ENCODE measurements at regions not wholly inside any gene's neighbourhood (a gene's known extent, or its start where the extent isn't known, plus 50 kb on each side); places are given as distances from the start of the nearest gene placed in this dataset.
A peak's percentile ranks its signal among the peaks of the same experiment; 100 is the strongest.

DNA sequence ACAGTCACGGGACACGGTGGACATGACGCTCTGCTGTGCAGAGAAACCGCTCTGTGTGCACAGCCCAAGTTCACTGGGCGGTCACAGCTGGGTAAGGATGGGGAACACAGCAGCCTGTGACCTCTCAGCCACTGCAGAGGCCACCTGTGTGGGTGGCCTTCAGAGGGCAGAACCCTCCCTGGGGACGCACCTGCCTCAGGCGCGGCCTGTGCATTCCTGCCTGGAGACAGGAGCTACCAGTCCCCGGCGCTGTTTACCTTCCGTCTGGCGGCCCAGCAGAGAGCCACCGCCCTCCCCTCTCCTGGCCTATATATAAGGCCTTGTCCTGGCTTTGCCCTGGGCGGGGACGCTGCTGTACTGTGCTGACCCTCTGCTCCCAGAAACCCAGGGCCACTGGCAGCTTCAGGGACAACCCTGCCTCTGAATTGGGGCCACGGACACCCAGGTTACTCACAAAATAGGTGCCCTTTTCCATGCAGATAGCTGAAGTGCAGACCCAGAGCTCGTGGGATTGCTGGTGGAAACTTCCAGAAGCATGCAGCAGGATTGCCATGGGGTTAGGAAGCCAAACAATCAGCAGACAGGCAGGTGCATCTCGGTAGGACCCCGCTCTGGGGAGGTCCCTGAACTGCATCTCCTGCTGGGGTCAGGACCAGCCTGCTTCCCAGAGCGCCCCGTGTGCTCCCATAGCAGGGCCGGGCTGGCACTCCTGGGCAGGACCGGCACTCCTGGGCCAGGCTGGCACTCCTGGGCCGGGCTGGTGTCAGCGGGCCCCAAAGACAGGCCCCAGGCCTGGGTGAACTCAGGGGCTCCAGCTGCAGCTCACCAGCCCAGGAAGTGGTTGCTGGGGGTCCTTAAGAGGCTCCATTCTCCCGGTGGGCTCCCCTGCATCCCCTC is 83.6 kb downstream of the SIK1 start:
- Histone ChIP-seq H3K9me3 (no peaks in the 10 kb centered on the region), H3K36me3 (no peaks in the 10 kb centered on the region), H3K27ac (peak overlapping the region; percentile 66 to 87 (median 76)), H3K4me1 (peaks cover 12 to 56% (median 36%) of the 10 kb centered on the region in 4 donors), H3K27me3 (no peaks in the 10 kb centered on the region), H3K4me3 (no peak overlapping the region)
- ATAC-seq (ENCODE audit: low FRiP score in 2 of 2) = peak; percentile 61 to 87
- WGBS, 2 donors = 69 to 81% methylated on average over 11 to 20 of the region's 26 CpGs
- TF ChIP-seq EP300 (IDR thresholded peaks at IDR 0.05) (peak in 2 of 4 donors; percentile 68 to 89), POLR2A (IDR thresholded peaks at IDR 0.05) (peak in 3 of 4 donors; percentile 52 to 83 (median 72)), POLR2AphosphoS5 (IDR thresholded peaks at IDR 0.05) (peak in 1 of 2 donors; percentile 40)
- TF ChIP-seq, protein P1, sequence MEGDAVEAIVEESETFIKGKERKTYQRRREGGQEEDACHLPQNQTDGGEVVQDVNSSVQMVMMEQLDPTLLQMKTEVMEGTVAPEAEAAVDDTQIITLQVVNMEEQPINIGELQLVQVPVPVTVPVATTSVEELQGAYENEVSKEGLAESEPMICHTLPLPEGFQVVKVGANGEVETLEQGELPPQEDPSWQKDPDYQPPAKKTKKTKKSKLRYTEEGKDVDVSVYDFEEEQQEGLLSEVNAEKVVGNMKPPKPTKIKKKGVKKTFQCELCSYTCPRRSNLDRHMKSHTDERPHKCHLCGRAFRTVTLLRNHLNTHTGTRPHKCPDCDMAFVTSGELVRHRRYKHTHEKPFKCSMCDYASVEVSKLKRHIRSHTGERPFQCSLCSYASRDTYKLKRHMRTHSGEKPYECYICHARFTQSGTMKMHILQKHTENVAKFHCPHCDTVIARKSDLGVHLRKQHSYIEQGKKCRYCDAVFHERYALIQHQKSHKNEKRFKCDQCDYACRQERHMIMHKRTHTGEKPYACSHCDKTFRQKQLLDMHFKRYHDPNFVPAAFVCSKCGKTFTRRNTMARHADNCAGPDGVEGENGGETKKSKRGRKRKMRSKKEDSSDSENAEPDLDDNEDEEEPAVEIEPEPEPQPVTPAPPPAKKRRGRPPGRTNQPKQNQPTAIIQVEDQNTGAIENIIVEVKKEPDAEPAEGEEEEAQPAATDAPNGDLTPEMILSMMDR (IDR thresholded peaks at IDR 0.05) = no peak
- DNase-seq = peak; percentile 87 to 94

DNA sequence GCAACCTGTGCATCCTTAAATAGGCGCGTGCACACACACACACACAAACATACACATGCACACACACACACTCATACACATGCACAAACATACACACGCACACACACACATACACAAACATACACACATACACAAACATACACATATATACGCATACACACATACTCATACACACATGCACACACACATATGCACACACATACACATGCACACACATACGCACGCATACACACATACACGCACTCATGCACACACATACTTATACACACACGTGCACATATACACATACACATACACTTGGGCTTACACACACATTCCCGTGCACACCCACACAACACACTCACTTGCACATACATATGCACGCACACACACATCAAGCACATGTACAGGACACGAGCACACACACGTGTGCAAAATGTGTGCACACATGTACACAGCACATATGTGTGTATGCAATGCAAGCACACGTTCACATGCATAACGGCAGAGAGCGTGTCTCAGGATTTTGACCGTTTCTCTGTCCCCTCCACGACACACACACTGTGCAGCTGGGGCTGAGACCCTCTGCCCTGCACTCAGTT is 84.5 kb downstream of the SIK1 start:
- Histone ChIP-seq H3K36me3 (no peaks in the 10 kb centered on the region), H3K27me3 (no peaks in the 10 kb centered on the region), H3K4me1 (peaks cover 9 to 52% (median 31%) of the 10 kb centered on the region in 4 donors), H3K27ac (peak overlapping the region in 3 of 4 donors; percentile 35 to 87 (median 81)), H3K4me3 (no peak overlapping the region), H3K9me3 (no peaks in the 10 kb centered on the region)
- 91 to 94% methylated on average over 17 of the region's 17 CpGs for whole genome bisulfite sequencing, 2 donors
- TF ChIP-seq, protein P1 (IDR thresholded peaks at IDR 0.05) = no peak
- no peak for TF ChIP-seq POLR2AphosphoS5 (IDR thresholded peaks at IDR 0.05)
- no peak for TF ChIP-seq EP300 (IDR thresholded peaks at IDR 0.05)
- TF ChIP-seq POLR2A (IDR thresholded peaks at IDR 0.05) = no peak
- no peak for DNase-seq
- no peak for ATAC-seq (ENCODE audit: low FRiP score in 2 of 2)

DNA sequence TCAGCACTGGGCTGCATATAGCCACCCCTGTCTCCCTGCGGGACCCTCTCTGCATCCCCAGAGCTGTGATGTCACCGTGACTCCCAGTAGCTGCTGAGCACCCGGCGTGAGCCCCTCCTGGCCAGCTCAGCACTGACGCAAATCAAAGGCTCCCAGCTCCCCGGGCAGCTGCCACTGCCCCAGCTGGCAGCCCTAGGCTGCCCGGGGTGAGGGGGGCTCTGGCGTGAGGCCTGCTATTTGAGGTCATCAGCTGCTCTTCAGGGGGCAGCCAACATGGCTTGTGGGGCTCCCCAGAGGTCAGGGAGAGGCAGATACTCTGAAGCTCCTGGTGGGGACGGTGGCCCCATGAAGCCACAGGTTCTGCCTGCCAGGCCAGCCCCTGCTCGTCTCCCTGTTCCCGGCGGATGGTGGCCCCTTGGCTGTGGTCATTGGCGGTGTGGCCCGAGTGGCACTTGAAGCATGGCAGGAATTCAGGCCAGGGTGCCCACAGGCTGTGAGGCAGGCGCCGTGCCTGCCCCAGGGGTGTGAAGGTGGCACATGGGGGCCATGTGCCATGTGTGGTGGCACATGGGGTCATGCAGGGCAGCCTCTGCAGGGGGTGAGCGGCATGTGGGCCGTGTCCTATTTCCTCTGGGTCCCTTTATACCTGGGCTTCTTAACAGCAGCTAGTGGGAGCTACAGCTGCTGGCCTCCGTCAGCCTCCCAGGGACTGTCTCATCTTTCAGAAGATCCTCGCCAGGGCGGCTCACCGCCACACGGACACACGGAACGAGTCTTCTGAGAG is 85.4 kb downstream of the SIK1 start:
- ATAC-seq (ENCODE audit: low FRiP score in 2 of 2) = no peak
- Histone ChIP-seq H3K27ac (peak overlapping the region in 2 of 4 donors; percentile 28 to 30), H3K4me3 (no peak overlapping the region), H3K4me1 (peaks cover 9 to 52% (median 31%) of the 10 kb centered on the region in 4 donors), H3K27me3 (no peaks in the 10 kb centered on the region), H3K9me3 (no peaks in the 10 kb centered on the region), H3K36me3 (no peaks in the 10 kb centered on the region)
- DNase-seq = peak; percentile 49 to 84
- WGBS, 2 donors = 80 to 81% methylated on average over 1 to 19 of the region's 25 CpGs
- TF ChIP-seq EP300 (IDR thresholded peaks at IDR 0.05) = no peak
- no peak for TF ChIP-seq POLR2A (IDR thresholded peaks at IDR 0.05)
- TF ChIP-seq, protein P1 (IDR thresholded peaks at IDR 0.05) = no peak
- TF ChIP-seq POLR2AphosphoS5 (IDR thresholded peaks at IDR 0.05) = no peak

DNA sequence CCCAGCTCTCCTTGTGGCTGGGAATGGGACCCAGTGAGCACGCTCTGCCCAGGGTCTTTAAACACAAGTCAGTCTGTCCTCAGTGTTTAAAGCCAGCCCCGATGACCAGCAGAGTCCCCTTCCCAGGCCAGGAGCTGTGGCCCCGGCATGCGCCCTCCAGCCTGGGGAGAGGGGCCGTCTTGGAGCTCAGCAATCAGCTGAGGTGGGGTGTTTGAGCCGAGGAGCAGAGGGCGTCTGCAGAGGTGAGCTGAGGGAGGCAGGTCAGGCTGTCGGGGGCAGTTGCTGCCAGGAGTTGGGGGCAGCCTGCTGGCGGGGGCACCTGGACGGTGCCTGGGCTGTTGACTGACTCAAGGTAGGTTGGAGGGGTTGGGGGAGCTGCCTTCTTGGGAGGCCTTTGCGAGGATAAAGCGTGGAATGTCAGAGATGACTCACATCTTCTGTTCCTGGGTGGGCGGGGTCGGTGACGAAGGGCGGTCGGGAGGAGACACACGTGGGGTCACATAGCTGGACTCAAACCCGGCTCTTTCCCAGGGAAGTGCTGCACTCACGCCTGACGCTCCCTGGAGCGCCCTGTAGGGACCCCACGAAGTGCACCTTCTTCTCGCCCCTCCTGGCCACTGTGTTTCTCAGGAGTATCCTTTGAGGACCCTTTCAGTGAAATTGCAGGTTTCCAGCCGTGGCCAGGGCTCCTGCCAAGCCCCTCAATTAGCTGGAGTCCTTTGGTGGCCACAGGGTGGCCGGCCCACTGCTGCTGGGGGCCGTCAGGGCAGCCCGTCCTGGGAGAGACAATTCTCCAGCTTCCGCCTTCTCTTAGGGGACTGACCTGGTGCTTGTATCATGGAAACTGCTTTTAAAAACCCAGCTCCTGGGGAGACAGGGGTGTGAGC is 86.2 kb downstream of the SIK1 start:
- WGBS, 2 donors = 88% methylated on average over 5 to 29 of the region's 29 CpGs
- peak in 1 of 2 donors; percentile 5 for ATAC-seq (ENCODE audit: low FRiP score in 2 of 2)
- Histone ChIP-seq H3K4me3 (no peak overlapping the region), H3K4me1 (peaks cover 9 to 45% (median 29%) of the 10 kb centered on the region in 4 donors), H3K9me3 (no peaks in the 10 kb centered on the region), H3K36me3 (no peaks in the 10 kb centered on the region), H3K27me3 (no peaks in the 10 kb centered on the region), H3K27ac (no peak overlapping the region)
- DNase-seq = peak in 1 of 2 donors; percentile 74
- TF ChIP-seq POLR2AphosphoS5 (IDR thresholded peaks at IDR 0.05) = no peak
- no peak for TF ChIP-seq EP300 (IDR thresholded peaks at IDR 0.05)
- no peak for TF ChIP-seq POLR2A (IDR thresholded peaks at IDR 0.05)
- TF ChIP-seq, protein P1 (IDR thresholded peaks at IDR 0.05) = no peak
